Cardiac muscle cell (in vitro differentiated cells and primary cell): ENCODE measurements at regions not wholly inside any gene's neighbourhood (a gene's known extent, or its start where the extent isn't known, plus 50 kb on each side); places are given as distances from the start of the nearest gene placed in this dataset.

ENCODE experiments used
- DNase-seq, 2 donors: peaks; one replicate each; pipeline versions ENCODE4 v3.0.0 to v3.0.0-alpha.2; 2010 to 2017; ENCODE audit warnings: low read depth in 1 of 2, low spot score in 1 of 2
- H3K27ac ChIP-seq: fragments of 200-600 bp; sonication (generic); 2 replicates; pipeline ENCODE4 v1.5.1; 2016
- H3K27me3 ChIP-seq: fragments of 200-600 bp; sonication (generic); 2 replicates; pipeline ENCODE4 v1.6.0; 2016; ENCODE audit warnings: control low read depth
- H3K36me3 ChIP-seq: fragments of 200-600 bp; sonication (generic); 2 replicates; pipeline ENCODE4 v1.5.1; 2016; ENCODE audit warnings: control low read depth
- H3K4me1 ChIP-seq: fragments of 200-600 bp; sonication (generic); 2 replicates; pipeline ENCODE4 v1.8.1; 2017; ENCODE audit warnings: low read depth, mild to moderate bottlenecking, mixed run types
- H3K4me3 ChIP-seq: fragments of 200-600 bp; sonication (generic); 2 replicates; pipeline ENCODE4 v1.5.1; 2016; ENCODE audit warnings: mild to moderate bottlenecking
- H3K9me3 ChIP-seq: fragments of 200-600 bp; sonication (generic); 2 replicates; pipeline ENCODE4 v1.5.1; 2017; ENCODE audit warnings: low read depth, mild to moderate bottlenecking, control low read depth
- CTCF ChIP-seq: IDR thresholded peaks from 2 replicates; pipeline ENCODE4 v1.5.1; 2012; ENCODE audit warnings: low read depth, mild to moderate bottlenecking, low read length

- no peak overlapping the region for H3K27ac ChIP-seq
- no peaks in the 10 kb centered on the region for H3K27me3 ChIP-seq
- no peaks in the 10 kb centered on the region for H3K36me3 ChIP-seq
- no peaks in the 10 kb centered on the region for H3K4me1 ChIP-seq
- H3K9me3 ChIP-seq: no peaks in the 10 kb centered on the region
- no peak overlapping the region for H3K4me3 ChIP-seq
- no peak for DNase-seq
- TF ChIP-seq CTCF: no peak
Observed at GRCh38 chr21:25246546-25246945, 360.7 kb downstream of the MRPL39 start.

GRCh38 chr21:25244735-25245134, 362.5 kb downstream of the MRPL39 start:
- Histone ChIP-seq H3K36me3 (no peaks in the 10 kb centered on the region), H3K27me3 (no peaks in the 10 kb centered on the region), H3K4me3 (no peak overlapping the region), H3K9me3 (no peaks in the 10 kb centered on the region), H3K27ac (no peak overlapping the region), H3K4me1 (no peaks in the 10 kb centered on the region)
- no peak for TF ChIP-seq CTCF
- no peak for DNase-seq

GRCh38 chr21:25243808-25244207, 363.5 kb downstream of the MRPL39 start:
- no peak for TF ChIP-seq CTCF
- no peaks in the 10 kb centered on the region for H3K9me3 ChIP-seq
- no peaks in the 10 kb centered on the region for H3K4me1 ChIP-seq
- no peak overlapping the region for H3K27ac ChIP-seq
- H3K4me3 ChIP-seq: no peak overlapping the region
- H3K36me3 ChIP-seq: no peaks in the 10 kb centered on the region
- no peak for DNase-seq
- H3K27me3 ChIP-seq: no peaks in the 10 kb centered on the region

GRCh38 chr21:25240974-25241373, 366.3 kb downstream of the MRPL39 start:
- H3K4me1 ChIP-seq: no peaks in the 10 kb centered on the region
- no peak for DNase-seq
- no peak for TF ChIP-seq CTCF
- H3K27ac ChIP-seq: no peak overlapping the region
- H3K36me3 ChIP-seq: no peaks in the 10 kb centered on the region
- no peaks in the 10 kb centered on the region for H3K27me3 ChIP-seq
- no peaks in the 10 kb centered on the region for H3K9me3 ChIP-seq
- H3K4me3 ChIP-seq: no peak overlapping the region

- H3K27me3 ChIP-seq: no peaks in the 10 kb centered on the region
- no peaks in the 10 kb centered on the region for H3K4me1 ChIP-seq
- no peak overlapping the region for H3K27ac ChIP-seq
- no peak for TF ChIP-seq CTCF
- H3K9me3 ChIP-seq: no peaks in the 10 kb centered on the region
- no peak overlapping the region for H3K4me3 ChIP-seq
- DNase-seq: no peak
- no peaks in the 10 kb centered on the region for H3K36me3 ChIP-seq
Observed at GRCh38 chr21:25234857-25235801, 372.2 kb downstream of the MRPL39 start.
